ENCODE measurements at regions not wholly inside any gene's neighbourhood (a gene's known extent, or its start where the extent isn't known, plus 50 kb on each side); places are given as distances from the start of the nearest gene placed in this dataset.

GRCh38 chr9:108053555-108054061, 564.0 kb upstream of the KLF4 start:
- no peak for TF ChIP-seq CTCF (IDR thresholded peaks at IDR 0.05; ENCODE audit: low read depth, low read length)
- no peaks in the 10 kb centered on the region for H3K9me3 ChIP-seq (ENCODE audit: insufficient read depth, low read length)
- no peak overlapping the region for H3K27ac ChIP-seq (ENCODE audit: low read length)
- no peaks in the 10 kb centered on the region for H3K4me1 ChIP-seq (ENCODE audit: low read length)
- H3K4me3 ChIP-seq (ENCODE audit: low read length), result no peak overlapping the region
- H2AFZ ChIP-seq (ENCODE audit: low read depth, low read length), result no peak overlapping the region
- no peak overlapping the region for H3K9ac ChIP-seq (ENCODE audit: low read length)
- no peaks in the 10 kb centered on the region for H4K20me1 ChIP-seq (ENCODE audit: insufficient read depth, low read length)
- H3K36me3 ChIP-seq (replicated peaks; ENCODE audit: low read depth, low read length), result no peaks in the 10 kb centered on the region
- H3K27me3 ChIP-seq (ENCODE audit: low read depth, low read length), result no peaks in the 10 kb centered on the region
- no peak overlapping the region for H3K4me2 ChIP-seq (ENCODE audit: low read length)
- no peaks in the 10 kb centered on the region for H3K79me2 ChIP-seq (ENCODE audit: low read length)

- no peaks in the 10 kb centered on the region for H3K4me1 ChIP-seq (ENCODE audit: low read length)
- H3K27me3 ChIP-seq (ENCODE audit: low read depth, low read length), result no peaks in the 10 kb centered on the region
- TF ChIP-seq CTCF (IDR thresholded peaks at IDR 0.05; ENCODE audit: low read depth, low read length), result no peak
- no peak for TF ChIP-seq EZH2phosphoT487 (IDR thresholded peaks at IDR 0.05; ENCODE audit: low read depth)
- no peaks in the 10 kb centered on the region for H3K9me3 ChIP-seq (ENCODE audit: insufficient read depth, low read length)
- no peaks in the 10 kb centered on the region for H4K20me1 ChIP-seq (ENCODE audit: insufficient read depth, low read length)
- H3K36me3 ChIP-seq (replicated peaks; ENCODE audit: low read depth, low read length), result no peaks in the 10 kb centered on the region
- H3K79me2 ChIP-seq (ENCODE audit: low read length), result no peaks in the 10 kb centered on the region
- no peak overlapping the region for H3K27ac ChIP-seq (ENCODE audit: low read length)
- H2AFZ ChIP-seq (ENCODE audit: low read depth, low read length), result no peak overlapping the region
- H3K9ac ChIP-seq (ENCODE audit: low read length), result no peak overlapping the region
- H3K4me2 ChIP-seq (ENCODE audit: low read length), result no peak overlapping the region
- no peak overlapping the region for H3K4me3 ChIP-seq (ENCODE audit: low read length)
Measured at GRCh38 chr9:108052431-108053080, 563.0 kb upstream of the KLF4 start.

GRCh38 chr9:108050894-108051293, 561.3 kb upstream of the KLF4 start:
- Histone ChIP-seq H3K27ac (ENCODE audit: low read length) (no peak overlapping the region), H3K4me1 (ENCODE audit: low read length) (no peaks in the 10 kb centered on the region), H3K79me2 (ENCODE audit: low read length) (no peaks in the 10 kb centered on the region), H3K36me3 (replicated peaks; ENCODE audit: low read depth, low read length) (no peaks in the 10 kb centered on the region), H3K27me3 (ENCODE audit: low read depth, low read length) (no peaks in the 10 kb centered on the region), H3K4me3 (ENCODE audit: low read length) (no peak overlapping the region), H3K4me2 (ENCODE audit: low read length) (no peak overlapping the region), H3K9ac (ENCODE audit: low read length) (no peak overlapping the region), H4K20me1 (ENCODE audit: insufficient read depth, low read length) (no peaks in the 10 kb centered on the region), H2AFZ (ENCODE audit: low read depth, low read length) (no peak overlapping the region), H3K9me3 (ENCODE audit: insufficient read depth, low read length) (no peaks in the 10 kb centered on the region)
- TF ChIP-seq EZH2phosphoT487 (IDR thresholded peaks at IDR 0.05; ENCODE audit: low read depth) (no peak), CTCF (IDR thresholded peaks at IDR 0.05; ENCODE audit: low read depth, low read length) (no peak)

GRCh38 chr9:108049671-108050494, 560.3 kb upstream of the KLF4 start:
- Histone ChIP-seq H3K4me1 (ENCODE audit: low read length) (no peaks in the 10 kb centered on the region), H2AFZ (ENCODE audit: low read depth, low read length) (no peak overlapping the region), H3K36me3 (replicated peaks; ENCODE audit: low read depth, low read length) (no peaks in the 10 kb centered on the region), H3K79me2 (ENCODE audit: low read length) (no peaks in the 10 kb centered on the region), H3K9me3 (ENCODE audit: insufficient read depth, low read length) (no peaks in the 10 kb centered on the region), H3K4me2 (ENCODE audit: low read length) (no peak overlapping the region), H3K27ac (ENCODE audit: low read length) (no peak overlapping the region), H3K27me3 (ENCODE audit: low read depth, low read length) (no peaks in the 10 kb centered on the region), H3K4me3 (ENCODE audit: low read length) (no peak overlapping the region), H4K20me1 (ENCODE audit: insufficient read depth, low read length) (no peaks in the 10 kb centered on the region), H3K9ac (ENCODE audit: low read length) (no peak overlapping the region)
- TF ChIP-seq CTCF (IDR thresholded peaks at IDR 0.05; ENCODE audit: low read depth, low read length) (no peak), EZH2phosphoT487 (IDR thresholded peaks at IDR 0.05; ENCODE audit: low read depth) (no peak)
